MCF 10A (cell line): ENCODE measurements at regions not wholly inside any gene's neighbourhood (a gene's known extent, or its start where the extent isn't known, plus 50 kb on each side); places are given as distances from the start of the nearest gene placed in this dataset.

Experiments used
- BruUV-seq: library from RNA; stranded (reverse); fragments of 400-500 nt; replicated peaks from 2 replicates; lab custom pipeline; 2021; lab: Mats Ljungman, UMichigan
- CTCF ChIA-PET: fragments of 300-600 bp; sonication (Branson Sonifier 250); formaldehyde crosslinking; extraction: SDS; loops from one replicate; lab custom pipeline; 2021; ENCODE audit warnings: antibody characterized with exemption, inconsistent platforms; lab: Yijun Ruan, JAX
- POLR2A ChIA-PET: fragments of 300-600, 350-650 bp; sonication (Branson Sonifier 250); formaldehyde crosslinking; extraction: SDS; loops from one replicate; lab custom pipeline; 2020; ENCODE audit warnings: antibody characterized with exemption, inconsistent platforms; lab: Yijun Ruan, JAX
- DNase-seq: peaks from one replicate; pipeline ENCODE4 v3.0.0-alpha.2; 2018; ENCODE audit not compliant: unreplicated experiment
- H3K27ac Mint-ChIP-seq: one replicate; pipeline ENCODE4 v1.8.0; 2022; ENCODE audit warnings: mild to moderate bottlenecking, low read depth, mixed read lengths; ENCODE audit not compliant: unreplicated experiment
- H3K27me3 Mint-ChIP-seq: one replicate; pipeline ENCODE4 v1.8.0; 2022; ENCODE audit warnings: mixed read lengths; ENCODE audit not compliant: insufficient read depth, unreplicated experiment
- H3K36me3 Mint-ChIP-seq: one replicate; pipeline ENCODE4 v1.8.0; 2022; ENCODE audit warnings: mild to moderate bottlenecking, moderate library complexity, mixed read lengths; ENCODE audit not compliant: insufficient read depth, unreplicated experiment
- H3K4me1 Mint-ChIP-seq: one replicate; pipeline ENCODE4 v1.8.0; 2022; ENCODE audit warnings: mixed read lengths; ENCODE audit not compliant: insufficient read depth, unreplicated experiment
- H3K4me3 Mint-ChIP-seq: one replicate; pipeline ENCODE4 v1.8.0; 2022; ENCODE audit warnings: mild to moderate bottlenecking, moderate library complexity, mixed read lengths; ENCODE audit not compliant: unreplicated experiment
- H3K9me3 Mint-ChIP-seq: one replicate; pipeline ENCODE4 v1.8.0; 2022; ENCODE audit warnings: mixed read lengths; ENCODE audit not compliant: unreplicated experiment
- intact Hi-C: fragments of 100-400 bp; cut with micrococcal nuclease; formaldehyde crosslinking; loops from 2 replicates; pipeline ENCODE4 v1.14.1; 2022
- TF ChIP-seq, protein P1 (sequence below): fragments of 200-600 bp; IDR thresholded peaks from one replicate; pipeline ENCODE4 v1.8.0; 2022; ENCODE audit warnings: antibody characterized with exemption, mild to moderate bottlenecking; ENCODE audit not compliant: unreplicated experiment

DNA sequence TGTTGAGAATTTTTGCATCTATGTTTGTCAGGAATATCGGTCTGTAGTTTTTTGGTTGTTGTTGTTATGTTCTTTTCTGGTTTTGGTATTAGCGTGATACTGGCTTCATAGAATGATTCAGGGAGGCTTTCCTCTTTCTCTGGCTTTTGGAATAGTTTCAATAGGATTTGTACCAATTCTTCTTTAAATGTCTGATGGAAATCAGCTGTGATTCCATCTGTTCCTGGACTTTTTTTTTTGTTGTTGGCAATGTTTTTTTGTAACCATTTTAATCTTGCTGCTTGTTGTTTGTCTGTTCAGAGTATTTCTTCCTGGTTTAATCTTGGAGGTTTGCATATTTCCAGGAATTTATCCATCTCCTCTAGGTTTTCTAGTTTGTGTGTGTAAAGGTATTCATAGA, 81.5 kb upstream of the GK2 start:
- ChIA-PET CTCF (interaction anchor here (0.6 to 0.7 kb wide), 2 partner anchors 159 to 213 kb away, joined by 3 read pairs; no protein-coding TSS in a partner anchor), POLR2A (no interaction called here)
- no peak overlapping the region for H3K27ac Mint-ChIP-seq
- TF ChIP-seq, protein P1, sequence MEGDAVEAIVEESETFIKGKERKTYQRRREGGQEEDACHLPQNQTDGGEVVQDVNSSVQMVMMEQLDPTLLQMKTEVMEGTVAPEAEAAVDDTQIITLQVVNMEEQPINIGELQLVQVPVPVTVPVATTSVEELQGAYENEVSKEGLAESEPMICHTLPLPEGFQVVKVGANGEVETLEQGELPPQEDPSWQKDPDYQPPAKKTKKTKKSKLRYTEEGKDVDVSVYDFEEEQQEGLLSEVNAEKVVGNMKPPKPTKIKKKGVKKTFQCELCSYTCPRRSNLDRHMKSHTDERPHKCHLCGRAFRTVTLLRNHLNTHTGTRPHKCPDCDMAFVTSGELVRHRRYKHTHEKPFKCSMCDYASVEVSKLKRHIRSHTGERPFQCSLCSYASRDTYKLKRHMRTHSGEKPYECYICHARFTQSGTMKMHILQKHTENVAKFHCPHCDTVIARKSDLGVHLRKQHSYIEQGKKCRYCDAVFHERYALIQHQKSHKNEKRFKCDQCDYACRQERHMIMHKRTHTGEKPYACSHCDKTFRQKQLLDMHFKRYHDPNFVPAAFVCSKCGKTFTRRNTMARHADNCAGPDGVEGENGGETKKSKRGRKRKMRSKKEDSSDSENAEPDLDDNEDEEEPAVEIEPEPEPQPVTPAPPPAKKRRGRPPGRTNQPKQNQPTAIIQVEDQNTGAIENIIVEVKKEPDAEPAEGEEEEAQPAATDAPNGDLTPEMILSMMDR: no peak
- intact Hi-C loops: no loop called here
- no peaks in the 10 kb centered on the region for H3K36me3 Mint-ChIP-seq
- no peaks in the 10 kb centered on the region for H3K4me1 Mint-ChIP-seq
- H3K9me3 Mint-ChIP-seq: no peaks in the 10 kb centered on the region
- H3K27me3 Mint-ChIP-seq: peaks cover 43% of the 10 kb centered on the region
- no TSS peak for BruUV-seq
- DNase-seq: no peak
- H3K4me3 Mint-ChIP-seq: no peak overlapping the region

- Mint-ChIP-seq H3K4me1 (no peaks in the 10 kb centered on the region), H3K36me3 (no peaks in the 10 kb centered on the region), H3K27me3 (peaks cover 37% of the 10 kb centered on the region), H3K4me3 (no peak overlapping the region), H3K9me3 (no peaks in the 10 kb centered on the region), H3K27ac (no peak overlapping the region)
- no TSS peak for BruUV-seq
- POLR2A ChIA-PET: no interaction called here
- no peak for DNase-seq
- CTCF ChIA-PET: interaction anchor here (0.6 kb wide), 1 partner anchor 37 kb away, joined by 3 read pairs; no protein-coding TSS in a partner anchor
- TF ChIP-seq, protein P1: no peak
- intact Hi-C loops: no loop called here
These were observed 68.2 kb upstream of the GK2 start for GRCh38 chr4:79476196-79476595.

DNA sequence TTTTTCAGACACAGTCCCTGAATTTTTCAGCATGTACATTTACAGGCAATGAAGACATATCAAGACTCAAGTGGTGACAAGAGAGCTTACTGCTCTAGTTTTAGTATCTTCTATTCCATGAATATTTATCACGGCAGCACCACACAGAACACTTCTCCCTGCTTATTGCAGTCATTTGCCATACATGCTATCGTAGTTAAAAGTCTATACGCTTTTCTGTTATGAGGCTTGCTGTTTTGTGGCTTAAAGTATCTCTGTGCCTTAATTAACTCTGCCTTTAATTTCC, 65.4 kb upstream of the GK2 start:
- Mint-ChIP-seq H3K36me3 (no peaks in the 10 kb centered on the region), H3K27ac (no peak overlapping the region), H3K9me3 (no peaks in the 10 kb centered on the region), H3K27me3 (peaks cover 14% of the 10 kb centered on the region), H3K4me1 (no peaks in the 10 kb centered on the region), H3K4me3 (no peak overlapping the region)
- TF ChIP-seq, protein P1: no peak
- intact Hi-C loops: no loop called here
- POLR2A ChIA-PET: interaction anchor here (0.9 kb wide), 1 partner anchor 20 kb away, joined by 3 read pairs; no protein-coding TSS in a partner anchor
- no peak for DNase-seq
- BruUV-seq: no TSS peak
- CTCF ChIA-PET: no interaction called here

- Mint-ChIP-seq H3K27ac (no peak overlapping the region), H3K9me3 (no peaks in the 10 kb centered on the region), H3K4me1 (no peaks in the 10 kb centered on the region), H3K36me3 (no peaks in the 10 kb centered on the region), H3K27me3 (peaks cover 20% of the 10 kb centered on the region), H3K4me3 (no peak overlapping the region)
- CTCF ChIA-PET: no interaction called here
- BruUV-seq: no TSS peak
- intact Hi-C loops: no loop called here
- TF ChIP-seq, protein P1: no peak
- POLR2A ChIA-PET: interaction anchor here (0.7 kb wide), 1 partner anchor 77 kb away, joined by 3 read pairs; no protein-coding TSS in a partner anchor
- DNase-seq: no peak
These were observed 64.8 kb upstream of the GK2 start for GRCh38 chr4:79472693-79473438.
